SIG-M5 (cell line): ENCODE measurements at regions not wholly inside any gene's neighbourhood (a gene's known extent, or its start where the extent isn't known, plus 50 kb on each side); places are given as distances from the start of the nearest gene placed in this dataset.

Experiments used
- DNase-seq: peaks from one replicate; lab custom pipeline; 2025; lab: John Stamatoyannopoulos, UW

DNA sequence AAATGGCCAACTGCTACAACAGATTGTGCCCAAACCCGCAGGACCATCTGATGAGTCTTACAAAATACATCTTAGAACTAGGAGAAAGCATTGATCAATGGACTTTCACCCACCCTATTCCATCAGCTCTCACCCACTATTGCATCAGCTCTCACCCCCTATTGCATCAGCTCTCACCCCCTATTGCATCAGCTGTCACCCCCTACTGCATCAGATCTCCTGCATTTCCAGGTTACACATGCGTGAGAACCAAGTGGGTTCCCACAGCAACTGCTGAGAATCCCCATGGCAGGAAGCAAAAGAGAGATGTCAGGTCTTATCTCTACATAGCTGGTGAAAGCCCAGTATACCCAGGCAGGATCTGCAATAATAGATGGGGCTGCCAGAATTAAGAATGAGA lies 533.5 kb downstream of the LTN1 start:
- DNase-seq = no peak

GRCh38 chr21:28458446-28458845 lies 534.2 kb downstream of the LTN1 start:
- no peak for DNase-seq

- no peak for DNase-seq
Measured at GRCh38 chr21:28455253-28455600, 537.5 kb downstream of the LTN1 start.

- no peak for DNase-seq
Measured at GRCh38 chr21:28454564-28455252, 538.0 kb downstream of the LTN1 start.

DNA sequence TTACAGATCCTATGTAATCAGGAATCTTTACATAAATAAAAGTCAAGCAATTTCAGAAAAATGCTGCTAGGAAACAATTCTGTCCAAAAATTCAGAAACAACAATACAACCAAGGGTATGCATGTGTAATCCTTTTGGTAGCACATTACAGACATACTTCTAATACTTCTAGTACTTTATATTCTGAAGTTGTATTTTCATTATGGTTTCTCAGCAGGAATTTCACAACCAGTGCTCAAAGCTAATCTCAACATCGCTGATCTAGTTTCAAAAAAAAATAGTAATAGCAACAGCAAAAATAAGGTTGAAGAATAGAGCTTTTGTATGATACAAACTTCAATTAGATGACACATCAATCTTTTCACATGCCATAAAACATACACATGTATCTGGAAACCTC lies 545.2 kb downstream of the LTN1 start:
- no peak for DNase-seq

GRCh38 chr21:28445141-28445830 lies 547.4 kb downstream of the LTN1 start:
- no peak for DNase-seq

GRCh38 chr21:28444557-28444956 lies 548.1 kb downstream of the LTN1 start:
- no peak for DNase-seq

DNA sequence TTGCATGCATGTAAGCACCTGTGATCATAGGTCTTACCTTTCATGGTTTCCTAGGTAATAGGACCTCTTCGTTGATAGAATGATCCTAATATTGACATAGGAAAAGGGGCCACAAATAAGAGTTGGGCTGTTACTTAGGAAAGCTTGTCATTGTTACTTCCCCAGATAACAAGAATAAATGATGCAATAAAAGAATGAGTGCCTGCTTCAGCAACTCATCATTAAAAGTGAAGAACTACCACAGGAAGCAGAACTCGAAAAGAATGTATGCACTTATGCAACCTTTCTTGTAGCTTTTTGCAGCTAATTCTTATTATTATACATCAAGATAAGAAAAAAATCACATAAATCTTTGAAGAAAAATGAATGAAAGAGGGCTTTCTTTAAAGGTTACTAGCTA lies 548.6 kb downstream of the LTN1 start:
- DNase-seq = no peak

DNA sequence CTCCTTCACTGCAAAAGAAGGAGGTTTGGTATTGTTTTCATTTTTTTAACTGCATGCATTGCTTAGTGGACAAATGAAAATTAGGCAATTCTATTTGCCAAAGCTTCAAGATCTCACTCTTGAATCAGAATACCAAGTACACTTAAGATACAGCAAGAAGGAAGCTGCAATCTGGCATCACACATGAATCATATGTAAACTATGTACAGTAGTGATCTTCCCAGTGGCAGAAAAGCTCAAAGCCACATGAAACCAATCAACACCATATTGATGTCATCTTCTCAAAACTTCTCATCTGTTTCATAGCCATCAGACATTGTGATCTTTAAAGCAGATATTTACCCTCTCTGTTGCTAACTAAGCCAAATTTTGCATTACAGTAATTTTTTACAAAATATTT lies 550.1 kb downstream of the LTN1 start:
- no peak for DNase-seq

DNA sequence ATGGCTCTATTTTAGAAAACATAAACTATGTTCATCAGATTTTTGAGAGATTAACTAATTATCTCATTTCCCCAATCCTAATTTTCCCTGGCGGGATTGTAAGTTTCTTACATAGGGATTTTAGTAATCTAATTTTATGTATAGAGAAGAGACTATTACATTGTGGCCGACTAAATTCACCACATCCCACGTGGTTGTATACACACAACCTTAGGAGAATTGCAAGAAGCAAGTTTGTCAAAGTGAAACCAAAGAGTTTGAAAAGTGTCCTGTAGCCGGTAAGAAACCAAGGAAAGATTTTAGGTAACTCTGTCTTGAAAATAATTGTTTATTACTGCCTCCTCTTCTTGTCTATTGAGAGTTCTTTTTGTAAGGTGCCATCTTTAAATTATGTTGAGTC lies 550.6 kb downstream of the LTN1 start:
- no peak for DNase-seq

- DNase-seq = no peak
Measured at GRCh38 chr21:28439788-28440187, 552.9 kb downstream of the LTN1 start.

GRCh38 chr21:28439251-28439650 lies 553.4 kb downstream of the LTN1 start:
- no peak for DNase-seq

GRCh38 chr21:28437061-28437460 lies 555.6 kb downstream of the LTN1 start:
- DNase-seq = no peak

- no peak for DNase-seq
Measured at GRCh38 chr21:28436286-28436932, 556.3 kb downstream of the LTN1 start.

DNA sequence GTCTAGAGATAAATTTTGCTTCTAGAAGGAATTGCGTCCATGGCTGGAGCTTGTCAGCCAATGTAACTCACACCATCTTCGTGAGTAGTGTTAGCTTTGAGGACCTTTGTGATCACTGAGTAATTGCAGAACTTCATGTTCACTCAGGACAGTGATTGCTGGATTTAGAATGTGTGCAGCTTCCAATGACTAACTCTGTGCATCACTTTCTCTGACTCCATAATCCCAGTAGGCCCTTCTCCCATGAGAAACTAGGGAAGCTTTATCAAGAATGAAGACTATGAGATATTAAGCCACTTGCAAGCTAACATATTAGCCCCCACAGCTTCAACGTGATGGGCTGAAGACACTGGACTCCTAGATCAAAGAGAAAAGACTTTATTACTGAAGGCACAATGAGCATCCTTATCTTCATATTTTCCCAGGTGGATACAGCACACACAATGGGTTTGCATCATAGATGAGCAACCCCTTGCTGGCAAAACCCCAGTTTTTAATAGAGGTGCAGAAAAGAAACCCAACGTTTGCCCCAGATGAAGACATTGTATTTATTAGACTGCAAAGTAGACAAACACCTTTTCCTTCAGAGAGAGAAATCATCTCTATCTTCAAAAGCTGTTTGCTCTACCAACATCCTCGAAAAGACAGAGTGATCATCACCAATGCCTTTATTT lies 561.0 kb downstream of the LTN1 start:
- no peak for DNase-seq

DNA sequence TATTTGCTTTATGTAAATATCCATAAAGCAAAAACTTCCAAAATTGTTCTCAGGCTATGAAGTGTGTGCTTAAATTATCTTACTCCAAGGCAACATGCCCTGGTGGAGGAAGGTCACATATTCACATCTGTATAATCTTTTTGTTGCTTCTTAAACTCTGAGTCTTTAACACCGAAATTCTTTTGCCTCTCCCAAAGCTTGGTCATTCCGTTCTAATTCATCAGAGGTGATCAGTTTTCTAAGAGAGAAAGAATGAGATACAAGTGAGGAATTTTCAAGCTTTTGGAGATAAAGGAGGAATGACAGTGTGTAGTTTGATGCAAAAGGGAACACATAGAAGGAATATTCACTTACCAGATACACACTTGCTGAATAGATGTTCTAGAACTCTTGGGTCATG lies 561.7 kb downstream of the LTN1 start:
- DNase-seq = no peak

GRCh38 chr21:28429161-28429560 lies 563.5 kb downstream of the LTN1 start:
- no peak for DNase-seq

DNA sequence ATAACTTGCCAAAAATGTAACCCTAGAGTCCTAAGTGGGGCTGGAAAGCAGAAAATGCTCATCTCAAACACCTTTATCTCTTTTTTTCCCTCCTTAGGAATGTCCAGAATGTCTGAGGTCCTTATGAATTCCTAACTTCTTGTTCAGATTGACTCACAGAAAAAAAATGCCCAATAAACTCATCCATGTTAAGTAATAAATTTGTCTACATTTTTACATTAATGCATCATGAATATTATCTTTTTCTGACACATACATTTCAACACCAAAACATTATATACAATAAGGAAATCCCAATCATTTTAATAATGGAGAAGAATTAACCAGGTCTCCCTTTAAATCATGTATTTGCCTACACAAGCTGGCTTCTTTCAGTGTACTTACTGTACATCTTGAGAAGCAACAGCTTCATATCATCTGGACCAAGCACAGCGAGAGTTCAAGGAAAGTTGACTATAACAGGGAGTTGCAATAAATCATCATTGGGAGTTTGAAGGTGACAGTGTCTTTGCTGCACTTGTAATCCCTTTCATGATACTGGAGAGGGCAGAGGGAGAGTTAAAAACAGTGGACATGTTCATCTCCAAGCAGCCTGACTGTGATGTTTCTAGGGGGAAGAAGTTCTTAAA lies 565.2 kb downstream of the LTN1 start:
- no peak for DNase-seq

DNA sequence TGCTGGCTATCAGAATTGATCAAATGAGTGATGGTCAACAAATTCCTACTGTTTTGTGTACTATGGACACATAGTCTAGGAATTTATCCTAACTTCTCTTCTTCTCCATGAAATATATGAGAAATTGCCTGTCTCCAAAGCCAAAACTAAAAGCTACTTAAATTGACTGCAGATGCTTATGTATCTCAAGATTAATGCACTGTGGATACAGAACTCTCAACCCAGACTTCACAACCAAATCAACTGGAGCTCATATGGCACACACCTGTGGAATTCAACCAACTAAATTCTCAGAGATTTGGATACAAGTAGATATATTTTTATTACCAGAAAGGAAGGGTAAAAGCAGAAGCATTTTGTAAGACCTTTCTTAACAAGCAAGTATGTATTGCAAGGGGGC lies 566.1 kb downstream of the LTN1 start:
- no peak for DNase-seq

- no peak for DNase-seq
Measured at GRCh38 chr21:28423521-28424190, 569.0 kb downstream of the LTN1 start.

- no peak for DNase-seq
Measured at GRCh38 chr21:28421716-28422524, 570.8 kb downstream of the LTN1 start.
